ENCODE measurements at regions not wholly inside any gene's neighbourhood (a gene's known extent, or its start where the extent isn't known, plus 50 kb on each side); places are given as distances from the start of the nearest gene placed in this dataset.

GRCh38 chr13:56837161-56837560 lies 303.6 kb upstream of the PRR20A start:
- Histone ChIP-seq H3K9me3 (replicated peaks; ENCODE audit: control insufficient read depth, insufficient read depth, low read length) (no peaks in the 10 kb centered on the region), H3K27ac (ENCODE audit: insufficient read depth, low read depth, low read length) (no peak overlapping the region), H3K4me1 (ENCODE audit: control insufficient read depth, extremely low read depth, insufficient read depth, low read length) (no peaks in the 10 kb centered on the region), H3K36me3 (ENCODE audit: control insufficient read depth in 2 of 2, extremely low read depth in 1 of 2, insufficient read depth in 2 of 2, low read length in 2 of 2) (no peaks in the 10 kb centered on the region), H2AFZ (ENCODE audit: low read depth, low read length) (no peak overlapping the region), H3K4me3 (replicated peaks in 1 of 3; ENCODE audit: insufficient read depth in 1 of 3, low read depth in 1 of 3, low read length in 3 of 3) (no peak overlapping the region), H3K4me2 (ENCODE audit: insufficient read depth, low read length) (no peak overlapping the region), H3K9ac (replicated peaks; ENCODE audit: extremely low read depth, insufficient read depth, low read length) (no peak overlapping the region), H3K79me2 (ENCODE audit: control insufficient read depth, insufficient read depth, low read length) (no peaks in the 10 kb centered on the region), H3K27me3 (ENCODE audit: control insufficient read depth in 2 of 2, insufficient read depth in 2 of 2, low read length in 2 of 2) (no peaks in the 10 kb centered on the region), H4K20me1 (replicated peaks; ENCODE audit: control insufficient read depth, extremely low read depth, insufficient read depth, low read length) (no peaks in the 10 kb centered on the region), H3K9me1 (replicated peaks; ENCODE audit: control insufficient read depth, extremely low read depth, insufficient read depth, low read length) (no peaks in the 10 kb centered on the region)
- ChIA-PET CTCF (no interaction called here), POLR2A (no interaction called here)
- no peak for FAIRE-seq
- TF ChIP-seq MAX (IDR thresholded peaks at IDR 0.05; ENCODE audit: insufficient read depth, insufficient read length) (no peak), FOS (IDR thresholded peaks at IDR 0.05; ENCODE audit: borderline replicate concordance, insufficient read depth, low read length) (no peak), MYC (IDR thresholded peaks at IDR 0.05; ENCODE audit: low read depth, low read length) (no peak), POLR2AphosphoS5 (IDR thresholded peaks at IDR 0.05; ENCODE audit: insufficient read depth, low read depth, low read length) (no peak), JUN (IDR thresholded peaks at IDR 0.05; ENCODE audit: borderline replicate concordance, insufficient read depth, insufficient read length, low read depth) (no peak), GATA2 (IDR thresholded peaks at IDR 0.05; ENCODE audit: insufficient read depth, insufficient read length, low read depth, low read length) (no peak), EZH2 (IDR thresholded peaks at IDR 0.05; ENCODE audit: borderline replicate concordance, low read depth, low read length, severe bottlenecking) (no peak), POLR2A (IDR thresholded peaks at IDR 0.05; ENCODE audit: low read depth, low read length) (no peak)
- TF ChIP-seq, protein P1, sequence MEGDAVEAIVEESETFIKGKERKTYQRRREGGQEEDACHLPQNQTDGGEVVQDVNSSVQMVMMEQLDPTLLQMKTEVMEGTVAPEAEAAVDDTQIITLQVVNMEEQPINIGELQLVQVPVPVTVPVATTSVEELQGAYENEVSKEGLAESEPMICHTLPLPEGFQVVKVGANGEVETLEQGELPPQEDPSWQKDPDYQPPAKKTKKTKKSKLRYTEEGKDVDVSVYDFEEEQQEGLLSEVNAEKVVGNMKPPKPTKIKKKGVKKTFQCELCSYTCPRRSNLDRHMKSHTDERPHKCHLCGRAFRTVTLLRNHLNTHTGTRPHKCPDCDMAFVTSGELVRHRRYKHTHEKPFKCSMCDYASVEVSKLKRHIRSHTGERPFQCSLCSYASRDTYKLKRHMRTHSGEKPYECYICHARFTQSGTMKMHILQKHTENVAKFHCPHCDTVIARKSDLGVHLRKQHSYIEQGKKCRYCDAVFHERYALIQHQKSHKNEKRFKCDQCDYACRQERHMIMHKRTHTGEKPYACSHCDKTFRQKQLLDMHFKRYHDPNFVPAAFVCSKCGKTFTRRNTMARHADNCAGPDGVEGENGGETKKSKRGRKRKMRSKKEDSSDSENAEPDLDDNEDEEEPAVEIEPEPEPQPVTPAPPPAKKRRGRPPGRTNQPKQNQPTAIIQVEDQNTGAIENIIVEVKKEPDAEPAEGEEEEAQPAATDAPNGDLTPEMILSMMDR (IDR thresholded peaks at IDR 0.05; ENCODE audit: extremely low read depth in 1 of 2, insufficient read depth in 1 of 2, low read depth in 1 of 2, low read length in 2 of 2): no peak
- intact Hi-C loops (cut with micrococcal nuclease): no loop called here
- no peak for DNase-seq (ENCODE audit: low read depth, low spot score)
- dilution Hi-C loops (cut with MboI; ENCODE audit: extremely low pct_ligation_motif_present, low sequenced_read_pairs): no loop called here
- BruUV-seq (replicated peaks): no TSS peak
